GM23338 (cell line): ENCODE measurements at regions not wholly inside any gene's neighbourhood (a gene's known extent, or its start where the extent isn't known, plus 50 kb on each side); places are given as distances from the start of the nearest gene placed in this dataset.

ENCODE experiments used
- ATAC-seq: fragments of 200-7000 bp; cut with Tn5 transposase; 3 replicates; pipeline ENCODE4 v1.9.1; 2020
- DNase-seq: peaks from one replicate; pipeline ENCODE4 v3.0.0-alpha.2; 2015; ENCODE audit warnings: low spot score
- H2AFZ ChIP-seq: fragments of 200-600 bp; sonication (generic); 2 replicates; pipeline ENCODE4 v1.8.0; 2016; ENCODE audit warnings: antibody characterized with exemption, mild to moderate bottlenecking, moderate library complexity
- H3F3A ChIP-seq: fragments of 200-600 bp; sonication (generic); replicated peaks from 2 replicates; pipeline ENCODE4 v1.8.0; 2017; ENCODE audit warnings: antibody characterized with exemption, mixed run types, low read depth
- H3K27ac ChIP-seq: fragments of 200-600 bp; sonication (generic); 2 replicates; pipeline ENCODE4 v1.6.1; 2016; ENCODE audit warnings: low read depth
- H3K27me3 ChIP-seq: fragments of 200-600 bp; sonication (generic); 2 replicates; pipeline ENCODE4 v1.8.0; 2016; ENCODE audit warnings: mild to moderate bottlenecking, mixed run types, moderate library complexity; ENCODE audit not compliant: insufficient read depth
- H3K36me3 ChIP-seq: fragments of 200-600 bp; sonication (generic); 2 replicates; pipeline ENCODE4 v1.8.0; 2016; ENCODE audit warnings: mild to moderate bottlenecking; ENCODE audit not compliant: insufficient read depth
- H3K4me1 ChIP-seq: fragments of 200-600 bp; sonication (generic); 2 replicates; pipeline ENCODE4 v1.8.0; 2016; ENCODE audit warnings: mild to moderate bottlenecking, moderate library complexity; ENCODE audit not compliant: insufficient read depth
- H3K4me2 ChIP-seq: fragments of 200-600 bp; sonication (generic); 2 replicates; pipeline ENCODE4 v1.7.1; 2017; ENCODE audit warnings: mixed run types
- H3K4me3 ChIP-seq: fragments of 200-600 bp; sonication (generic); 2 replicates; pipeline ENCODE4 v1.6.1; 2016; ENCODE audit warnings: mixed run types
- H3K79me2 ChIP-seq: fragments of 200-600 bp; sonication (generic); replicated peaks from 2 replicates; pipeline ENCODE4 v1.8.0; 2017; ENCODE audit warnings: mild to moderate bottlenecking; ENCODE audit not compliant: insufficient read depth
- H3K9me2 ChIP-seq: fragments of 200-600 bp; sonication (generic); 2 replicates; pipeline ENCODE4 v1.8.0; 2017; ENCODE audit not compliant: insufficient read depth
- H4K20me1 ChIP-seq: fragments of 200-600 bp; sonication (generic); replicated peaks from 2 replicates; pipeline ENCODE4 v1.8.0; 2017; ENCODE audit warnings: mild to moderate bottlenecking; ENCODE audit not compliant: insufficient read depth
- H3K27ac Mint-ChIP-seq: 2 replicates; pipeline ENCODE4 v1.8.0; 2020; ENCODE audit warnings: inconsistent platforms, mild to moderate bottlenecking, moderate library complexity, mixed read lengths
- H3K27me3 Mint-ChIP-seq: 3 replicates; pipeline ENCODE4 v1.8.0; 2022; ENCODE audit warnings: low read depth, mild to moderate bottlenecking, moderate library complexity, mixed read lengths, inconsistent platforms; ENCODE audit not compliant: insufficient read depth, poor library complexity
- H3K36me3 Mint-ChIP-seq: 3 replicates; pipeline ENCODE4 v1.8.0; 2021; ENCODE audit warnings: low read depth, mild to moderate bottlenecking, inconsistent platforms, moderate library complexity, mixed read lengths
- H3K4me1 Mint-ChIP-seq: 3 replicates; pipeline ENCODE4 v1.8.0; 2020; ENCODE audit warnings: mild to moderate bottlenecking, inconsistent platforms, mixed read lengths
- H3K4me3 Mint-ChIP-seq: 3 replicates; pipeline ENCODE4 v1.8.0; 2021; ENCODE audit warnings: moderate library complexity, mild to moderate bottlenecking, inconsistent platforms, mixed read lengths
- H3K9me3 Mint-ChIP-seq: 3 replicates; pipeline ENCODE4 v1.8.0; 2020; ENCODE audit warnings: moderate library complexity, mild to moderate bottlenecking, inconsistent platforms, mixed read lengths
- CREB1 ChIP-seq: fragments of 250-450 bp; sonication (Bioruptor Pico); IDR thresholded peaks from 2 replicates; pipeline ENCODE4 v1.5.0; 2020; ENCODE audit warnings: low read depth, mild to moderate bottlenecking, moderate library complexity
- CTCF ChIP-seq, 2 experiments: fragments of 200-600 bp in 1 of 2; sonication (generic) in 1 of 2; conservative IDR thresholded peaks; 2 replicates each; pipeline versions ENCODE4 v1.5.1 to v1.6.1; 2016 to 2017; ENCODE audit warnings: antibody characterized with exemption in 2 of 2, low read depth in 2 of 2, mild to moderate bottlenecking in 2 of 2, moderate library complexity in 1 of 2
- ETS1 ChIP-seq: IDR thresholded peaks from 2 replicates; pipeline ENCODE4 v1.6.1; 2016; ENCODE audit warnings: antibody characterized with exemption
- EZH2phosphoT487 ChIP-seq: fragments of 200-600 bp; sonication (generic); IDR thresholded peaks from one replicate; pipeline ENCODE4 v1.8.1; 2018; ENCODE audit warnings: antibody characterized with exemption; ENCODE audit not compliant: unreplicated experiment
- JUNB ChIP-seq: IDR thresholded peaks from one replicate; pipeline ENCODE4 v1.6.1; 2016; ENCODE audit warnings: antibody characterized with exemption; ENCODE audit not compliant: unreplicated experiment
- NANOG ChIP-seq: IDR thresholded peaks from 2 replicates; pipeline ENCODE4 v1.6.1; 2016; ENCODE audit warnings: antibody characterized with exemption, borderline replicate concordance
- POLR2AphosphoS5 ChIP-seq: IDR thresholded peaks from 2 replicates; pipeline ENCODE4 v1.6.1; 2016; ENCODE audit warnings: antibody characterized with exemption, low read depth
- STAT1 ChIP-seq: IDR thresholded peaks from one replicate; pipeline ENCODE4 v1.6.1; 2016; ENCODE audit warnings: antibody characterized with exemption; ENCODE audit not compliant: unreplicated experiment
- ZNF114 ChIP-seq: fragments of 250-450 bp; sonication (Bioruptor Pico); IDR thresholded peaks from 2 replicates; pipeline ENCODE4 v1.5.0; 2020; ENCODE audit warnings: mild to moderate bottlenecking, moderate library complexity
- ZNF331 ChIP-seq: fragments of 250-450 bp; sonication (Bioruptor Pico); IDR thresholded peaks from 2 replicates; pipeline ENCODE4 v1.5.0; 2020; ENCODE audit warnings: low read depth, mild to moderate bottlenecking, moderate library complexity

- H3F3A ChIP-seq = no peaks in the 10 kb centered on the region
- Mint-ChIP-seq H3K4me3 (no peak overlapping the region), H3K9me3 (no peaks in the 10 kb centered on the region), H3K36me3 (no peaks in the 10 kb centered on the region; the same call in 2 of the 3 replicates), H3K4me1 (peaks cover 3% of the 10 kb centered on the region), H3K27ac (no peak overlapping the region), H3K27me3 (peaks cover under 1% of the 10 kb centered on the region)
- no peaks in the 10 kb centered on the region for H3K9me2 ChIP-seq
- no peak for ATAC-seq
- no peak overlapping the region for H2AFZ ChIP-seq
- no peak overlapping the region for H3K4me3 ChIP-seq
- TF ChIP-seq CREB1 (CRISPR knock-in tag) (no peak), ZNF331 (CRISPR knock-in tag) (no peak), EZH2phosphoT487 (no peak), ZNF114 (no peak), POLR2AphosphoS5 (no peak), JUNB (no peak), NANOG (no peak)
- no peaks in the 10 kb centered on the region for H3K4me1 ChIP-seq
- no peak overlapping the region for H3K27ac ChIP-seq
- DNase-seq = no peak
- H3K27me3 ChIP-seq = no peaks in the 10 kb centered on the region
- H4K20me1 ChIP-seq = no peaks in the 10 kb centered on the region
- no peak overlapping the region for H3K4me2 ChIP-seq
- no peaks in the 10 kb centered on the region; the same call in 1 of the 2 replicates for H3K79me2 ChIP-seq
- no peaks in the 10 kb centered on the region for H3K36me3 ChIP-seq
These were observed 61.3 kb downstream of the DISP1 start for GRCh38 chr1:222876182-222876581.

GRCh38 chr1:222877854-222878253 is 63.0 kb downstream of the DISP1 start:
- H3K27ac Mint-ChIP-seq = no peak overlapping the region
- DNase-seq (no peak), ATAC-seq (no peak)
- TF ChIP-seq JUNB (no peak), ETS1 (no peak), STAT1 (no peak)
- peaks cover 3% of the 10 kb centered on the region for H3K27me3 Mint-ChIP-seq
- H3K36me3 Mint-ChIP-seq = no peaks in the 10 kb centered on the region; the same call in 2 of the 3 replicates
- Histone ChIP-seq H2AFZ (no peak overlapping the region), H4K20me1 (no peaks in the 10 kb centered on the region), H3K27ac (no peak overlapping the region), H3K4me3 (no peak overlapping the region), H3K9me2 (no peaks in the 10 kb centered on the region), H3K36me3 (no peaks in the 10 kb centered on the region), H3K4me2 (no peak overlapping the region), H3F3A (no peaks in the 10 kb centered on the region), H3K27me3 (no peaks in the 10 kb centered on the region), H3K79me2 (no peaks in the 10 kb centered on the region; the same call in 1 of the 2 replicates), H3K4me1 (0 out of 2 replicates have a peak, but pooled peaks cover 2% of the 10 kb centered on the region)
- no peak overlapping the region for H3K4me3 Mint-ChIP-seq
- H3K4me1 Mint-ChIP-seq = peaks cover 5% of the 10 kb centered on the region
- H3K9me3 Mint-ChIP-seq = no peaks in the 10 kb centered on the region

GRCh38 chr1:222880587-222880986 is 65.7 kb downstream of the DISP1 start:
- 0 out of 2 replicates have a peak, but pooled peaks cover 2% of the 10 kb centered on the region for H3K4me1 ChIP-seq
- ATAC-seq (no peak), DNase-seq (no peak)
- no peak overlapping the region for H3K27ac Mint-ChIP-seq
- no peaks in the 10 kb centered on the region for H3K9me3 Mint-ChIP-seq
- H3F3A ChIP-seq = no peaks in the 10 kb centered on the region
- H3K27me3 ChIP-seq = no peaks in the 10 kb centered on the region
- TF ChIP-seq CTCF (conservative IDR thresholded peaks at IDR 0.05; ENCODE audit: low read depth in 2 of 2) (no peak), EZH2phosphoT487 (no peak), ZNF331 (CRISPR knock-in tag) (no peak)
- no peaks in the 10 kb centered on the region for H3K36me3 Mint-ChIP-seq
- H3K4me3 ChIP-seq = no peak overlapping the region
- H3K4me2 ChIP-seq = no peak overlapping the region
- no peaks in the 10 kb centered on the region for H4K20me1 ChIP-seq
- no peaks in the 10 kb centered on the region for H3K36me3 ChIP-seq
- no peak overlapping the region for H3K27ac ChIP-seq
- H3K79me2 ChIP-seq = no peaks in the 10 kb centered on the region; the same call in 1 of the 2 replicates
- no peaks in the 10 kb centered on the region for H3K9me2 ChIP-seq
- no peak overlapping the region for H2AFZ ChIP-seq
- H3K4me3 Mint-ChIP-seq = no peak overlapping the region
- H3K4me1 Mint-ChIP-seq = peaks cover 5% of the 10 kb centered on the region
- H3K27me3 Mint-ChIP-seq = peaks cover 3% of the 10 kb centered on the region
